ENCODE measurements at regions not wholly inside any gene's neighbourhood (a gene's known extent, or its start where the extent isn't known, plus 50 kb on each side); places are given as distances from the start of the nearest gene placed in this dataset.

GRCh38 chr6:77979204-77979603 lies 326.4 kb downstream of the MEI4 start:
- no peak for DNase-seq (ENCODE audit: low read depth)
- Histone ChIP-seq H3K4me3 (ENCODE audit: low read depth, low read length) (no peak overlapping the region), H3K36me3 (ENCODE audit: control insufficient read depth, insufficient read depth, low read length) (no peaks in the 10 kb centered on the region), H3K27me3 (ENCODE audit: control insufficient read depth, insufficient read depth, low read length) (no peaks in the 10 kb centered on the region)
- TF ChIP-seq CTCF (IDR thresholded peaks at IDR 0.05; ENCODE audit: insufficient read depth, low read length, poor library complexity, severe bottlenecking), result no peak

- DNase-seq (ENCODE audit: low read depth), result no peak
- Histone ChIP-seq H3K27me3 (ENCODE audit: control insufficient read depth, insufficient read depth, low read length) (no peaks in the 10 kb centered on the region), H3K36me3 (ENCODE audit: control insufficient read depth, insufficient read depth, low read length) (no peaks in the 10 kb centered on the region), H3K4me3 (ENCODE audit: low read depth, low read length) (no peak overlapping the region)
- TF ChIP-seq CTCF (IDR thresholded peaks at IDR 0.05; ENCODE audit: insufficient read depth, low read length, poor library complexity, severe bottlenecking), result no peak
These were observed 333.7 kb downstream of the MEI4 start for GRCh38 chr6:77986380-77987034.

GRCh38 chr6:77987035-77987384 lies 334.2 kb downstream of the MEI4 start:
- H3K4me3 ChIP-seq (ENCODE audit: low read depth, low read length), result no peak overlapping the region
- no peaks in the 10 kb centered on the region for H3K27me3 ChIP-seq (ENCODE audit: control insufficient read depth, insufficient read depth, low read length)
- no peak for DNase-seq (ENCODE audit: low read depth)
- TF ChIP-seq CTCF (IDR thresholded peaks at IDR 0.05; ENCODE audit: insufficient read depth, low read length, poor library complexity, severe bottlenecking), result no peak
- H3K36me3 ChIP-seq (ENCODE audit: control insufficient read depth, insufficient read depth, low read length), result no peaks in the 10 kb centered on the region

GRCh38 chr6:78010130-78010529 lies 357.3 kb downstream of the MEI4 start:
- no peak for TF ChIP-seq CTCF (IDR thresholded peaks at IDR 0.05; ENCODE audit: insufficient read depth, low read length, poor library complexity, severe bottlenecking)
- Histone ChIP-seq H3K36me3 (ENCODE audit: control insufficient read depth, insufficient read depth, low read length) (no peaks in the 10 kb centered on the region), H3K4me3 (ENCODE audit: low read depth, low read length) (no peak overlapping the region), H3K27me3 (ENCODE audit: control insufficient read depth, insufficient read depth, low read length) (no peaks in the 10 kb centered on the region)
- DNase-seq (ENCODE audit: low read depth), result no peak

- no peak overlapping the region for H3K4me3 ChIP-seq (ENCODE audit: low read depth, low read length)
- no peaks in the 10 kb centered on the region for H3K27me3 ChIP-seq (ENCODE audit: control insufficient read depth, insufficient read depth, low read length)
- no peak for TF ChIP-seq CTCF (IDR thresholded peaks at IDR 0.05; ENCODE audit: insufficient read depth, low read length, poor library complexity, severe bottlenecking)
- H3K36me3 ChIP-seq (ENCODE audit: control insufficient read depth, insufficient read depth, low read length), result no peaks in the 10 kb centered on the region
- DNase-seq (ENCODE audit: low read depth), result no peak
These were observed 367.7 kb downstream of the MEI4 start for GRCh38 chr6:78020586-78020985.

GRCh38 chr6:78025502-78025901 lies 372.7 kb downstream of the MEI4 start:
- Histone ChIP-seq H3K27me3 (ENCODE audit: control insufficient read depth, insufficient read depth, low read length) (no peaks in the 10 kb centered on the region), H3K36me3 (ENCODE audit: control insufficient read depth, insufficient read depth, low read length) (no peaks in the 10 kb centered on the region), H3K4me3 (ENCODE audit: low read depth, low read length) (no peak overlapping the region)
- no peak for TF ChIP-seq CTCF (IDR thresholded peaks at IDR 0.05; ENCODE audit: insufficient read depth, low read length, poor library complexity, severe bottlenecking)
- DNase-seq (ENCODE audit: low read depth), result no peak
